NCI-H1092 treated with DMSO at 0.1 percent for 48 hours (cell line): ENCODE measurements at regions not wholly inside any gene's neighbourhood (a gene's known extent, or its start where the extent isn't known, plus 50 kb on each side); places are given as distances from the start of the nearest gene placed in this dataset.
"Not testable (repeated sequence)": the region's sequence is repeated elsewhere in the genome, so short reads cannot be mapped to it uniquely, and the experiment has no call there.

Experiments used
- DNase-seq: peaks from one replicate; lab custom pipeline; 2025; lab: John Stamatoyannopoulos, UW

DNA sequence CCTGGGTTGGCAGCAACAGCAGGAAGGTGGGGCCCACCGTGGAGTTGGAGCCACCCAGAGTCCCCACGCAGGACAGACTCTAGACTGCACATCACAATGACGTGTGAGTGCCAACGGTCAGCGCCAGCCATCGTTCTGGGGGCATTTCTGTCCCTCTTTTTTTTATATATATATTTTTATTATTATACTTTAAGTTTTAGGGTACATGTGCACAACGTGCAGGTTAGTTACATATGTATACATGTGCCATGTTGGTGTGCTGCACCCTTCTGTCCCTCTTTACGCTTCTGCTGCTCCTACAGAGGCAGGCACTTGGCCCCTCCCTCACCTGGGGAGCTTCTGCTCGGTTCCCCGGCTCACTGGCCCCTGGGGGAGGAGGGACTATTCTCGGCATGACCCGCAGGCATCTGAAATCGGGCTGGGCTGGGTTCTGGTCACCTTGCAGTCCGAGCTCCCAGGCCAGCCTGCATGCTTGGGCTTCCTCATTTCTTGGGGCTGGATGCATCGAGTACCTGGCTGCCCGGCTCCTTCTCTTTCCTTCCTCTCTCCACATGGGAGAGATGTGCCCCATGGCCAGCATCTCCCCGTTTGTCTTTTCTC is 787.4 kb downstream of the TBC1D22A start:
- no peak for DNase-seq

DNA sequence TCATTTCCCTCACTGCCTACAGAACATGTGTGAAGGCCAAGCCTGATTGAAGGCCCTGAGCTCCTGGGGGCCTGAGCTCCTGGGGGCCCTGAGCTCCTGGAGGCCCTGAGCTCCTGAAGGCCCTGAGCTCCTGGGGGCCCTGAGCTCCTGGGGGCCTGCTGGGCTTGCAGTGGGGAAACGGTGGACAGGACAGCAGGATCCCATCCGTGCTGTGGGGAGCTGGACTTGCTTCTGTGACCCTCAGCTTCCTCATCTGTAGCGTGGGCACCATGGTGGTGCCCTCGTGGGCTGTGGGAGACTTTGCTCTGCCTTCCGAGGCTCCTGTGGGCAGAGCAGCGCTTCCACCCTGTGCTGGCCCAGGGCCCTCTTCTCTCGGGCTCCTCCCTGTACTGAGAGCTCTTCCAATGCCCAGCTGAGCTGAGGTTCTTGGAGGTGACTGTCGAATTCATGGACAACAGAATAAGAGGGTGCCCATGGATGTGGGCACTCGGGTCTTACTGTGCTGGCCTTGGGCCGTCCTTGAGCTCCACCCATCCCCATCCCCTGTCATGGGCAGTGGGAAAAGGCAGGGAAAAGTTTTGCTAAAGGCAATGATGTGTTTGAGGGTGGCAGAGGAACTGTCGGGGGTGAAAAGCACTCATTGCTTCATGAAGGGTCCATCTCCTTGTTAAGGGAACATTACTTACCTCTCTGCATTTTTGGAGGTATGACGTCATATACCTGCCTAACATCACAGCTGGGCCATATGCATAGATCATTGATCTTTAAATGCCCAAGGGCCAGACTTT is 786.7 kb downstream of the TBC1D22A start:
- DNase-seq: no peak

DNA sequence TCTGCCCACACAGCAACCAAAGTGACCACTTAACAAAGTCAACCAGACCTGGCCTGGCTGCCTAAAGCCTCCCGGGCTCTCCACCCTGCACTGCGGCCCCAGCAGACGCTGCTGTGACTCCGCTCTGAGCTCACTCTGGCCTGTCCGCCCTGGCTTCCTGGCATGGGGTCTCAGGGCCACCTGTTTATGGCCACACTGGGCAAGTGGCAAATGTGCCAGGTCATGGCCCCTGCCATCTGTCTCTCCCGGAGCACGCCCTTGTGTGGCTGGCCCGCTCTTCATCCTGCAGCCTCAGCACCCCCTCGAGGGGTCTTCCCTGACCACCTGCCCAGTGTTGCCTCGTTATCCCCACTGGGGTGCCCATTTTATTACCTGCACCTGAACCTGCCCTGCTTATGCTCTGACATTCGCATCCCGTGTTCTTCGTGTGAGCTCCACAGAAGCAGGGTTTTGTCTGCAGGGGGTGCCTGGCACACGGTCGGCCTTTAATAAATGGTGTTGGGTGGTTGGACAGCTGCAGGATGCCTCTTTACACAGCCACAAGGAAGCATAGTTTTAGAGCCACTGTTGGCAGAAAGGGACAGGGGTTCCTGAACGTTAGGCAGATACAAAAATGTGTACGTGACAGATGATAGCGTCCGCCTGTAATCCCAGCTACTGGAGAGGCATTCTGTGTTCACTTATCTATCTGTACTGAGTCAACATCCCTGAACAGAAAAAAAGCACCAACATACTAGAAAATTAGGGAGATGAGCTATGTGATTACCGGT is 785.6 kb downstream of the TBC1D22A start:
- no peak for DNase-seq

DNA sequence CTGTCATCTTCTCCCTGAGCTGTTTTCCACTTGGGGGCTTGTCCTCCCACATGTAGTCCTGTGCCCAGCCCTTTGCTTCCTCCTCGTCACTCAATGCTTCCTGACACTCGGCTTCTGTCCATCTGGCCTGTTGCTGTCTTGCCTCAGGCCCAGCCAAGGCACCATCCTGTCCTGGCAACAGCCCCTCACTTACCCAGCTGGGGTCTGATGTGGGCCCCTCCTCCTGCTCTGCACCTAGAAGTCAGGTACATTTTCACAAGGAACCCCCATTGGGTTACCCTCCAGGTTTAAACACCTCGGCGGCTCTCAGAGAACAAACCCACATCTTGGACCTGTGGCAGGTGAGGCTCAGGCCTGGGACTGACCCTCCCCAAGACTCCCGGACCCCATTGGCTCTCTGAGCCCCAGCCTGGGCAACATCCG is 784.8 kb downstream of the TBC1D22A start:
- DNase-seq: no peak

DNA sequence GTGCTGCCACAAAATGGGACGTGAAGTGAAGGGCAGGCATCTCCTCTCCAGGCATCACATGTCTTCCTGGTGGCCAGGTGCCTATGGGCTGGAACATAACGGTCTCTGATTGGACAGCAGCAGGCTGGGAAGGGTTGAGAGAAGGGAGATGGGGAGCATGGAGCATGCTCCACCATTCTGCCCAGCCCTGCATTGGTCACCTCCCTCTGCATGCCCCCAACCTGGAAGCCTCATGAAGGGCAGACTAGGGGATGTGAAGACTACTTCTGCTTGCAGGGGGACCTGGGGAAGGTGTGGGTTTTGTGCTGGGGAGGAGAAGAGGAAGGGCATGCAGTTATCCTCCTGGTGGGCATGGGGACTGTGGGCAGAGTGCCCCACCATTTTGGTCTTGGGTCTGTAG is 782.2 kb downstream of the TBC1D22A start:
- no peak for DNase-seq

DNA sequence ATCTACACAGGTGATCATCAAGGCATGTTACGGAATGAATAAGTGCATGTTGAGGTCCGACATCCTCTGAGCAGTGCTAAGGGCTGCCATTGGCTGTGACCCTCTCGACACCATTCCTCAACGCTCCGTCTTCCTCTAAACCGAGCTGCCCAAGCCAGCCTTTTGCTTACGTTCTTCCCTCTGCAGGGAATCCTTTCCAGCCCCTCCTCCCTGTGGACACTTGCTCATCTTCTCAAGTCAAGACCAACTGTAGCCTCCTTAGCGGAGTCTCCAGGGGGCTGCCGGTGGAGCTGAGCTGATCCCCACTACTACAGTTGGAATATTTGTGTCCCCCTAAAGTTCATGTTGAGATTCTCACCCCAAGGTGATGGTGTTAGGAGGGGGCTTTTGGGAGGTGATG is 781.0 kb downstream of the TBC1D22A start:
- DNase-seq: no peak

DNA sequence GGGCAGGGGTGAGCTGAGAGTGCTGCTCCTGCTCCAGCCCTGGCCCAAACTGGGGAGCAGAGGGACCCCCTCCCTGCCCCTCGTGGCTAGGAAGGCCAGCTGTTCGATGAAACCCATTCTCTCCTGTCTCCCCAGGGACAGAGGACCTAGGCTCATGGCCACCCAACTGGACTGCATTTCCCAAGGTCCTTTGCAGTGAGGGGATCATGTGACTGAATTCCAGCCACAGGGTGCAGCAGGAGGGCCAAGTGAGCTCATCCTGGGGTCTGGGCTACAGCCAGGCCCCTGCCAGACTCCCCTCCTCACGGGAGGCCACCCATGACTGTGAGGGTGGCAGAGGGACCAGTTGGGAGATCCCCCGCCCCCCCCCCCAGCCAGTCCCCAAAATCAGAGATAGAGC is 777.6 kb downstream of the TBC1D22A start:
- no peak for DNase-seq

DNA sequence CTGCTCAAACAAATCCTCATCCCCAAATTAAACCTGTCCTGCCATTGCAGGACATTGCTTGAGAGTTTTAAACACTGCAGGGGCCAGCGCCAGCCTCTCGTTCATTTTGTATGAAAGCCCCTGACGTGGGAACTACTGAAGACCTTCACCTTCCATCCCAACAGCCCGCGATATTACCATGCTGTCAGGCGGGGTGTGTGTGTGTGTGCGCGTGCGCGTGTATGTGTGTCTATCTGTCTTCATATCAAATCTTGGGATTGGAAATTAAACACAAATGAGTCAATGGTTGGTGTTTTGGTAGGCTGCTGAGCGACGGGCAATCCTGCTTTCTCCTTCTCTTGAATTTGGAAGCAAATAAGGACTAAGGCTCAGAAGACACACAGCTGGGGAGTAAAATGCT is 776.9 kb downstream of the TBC1D22A start:
- no peak for DNase-seq

DNA sequence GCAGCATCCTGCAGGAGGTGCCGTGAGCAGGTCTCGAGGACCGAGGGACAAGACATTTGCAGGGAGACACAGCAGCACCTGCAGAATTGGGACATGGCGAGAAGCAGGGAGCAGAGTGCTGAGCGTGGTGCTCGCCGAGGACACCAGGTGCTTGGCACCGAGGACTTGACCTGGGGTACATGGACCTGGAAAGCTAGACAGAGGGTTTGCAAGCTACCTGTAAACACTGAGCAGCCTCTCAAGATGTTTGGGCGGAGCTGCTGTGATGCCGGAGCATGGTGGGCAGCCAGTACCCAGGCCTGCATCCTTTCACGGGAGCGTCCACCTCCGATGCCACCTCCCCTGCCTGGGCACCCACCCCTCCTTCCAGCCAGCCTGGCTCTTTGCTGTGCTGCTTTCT is 773.2 kb downstream of the TBC1D22A start:
- DNase-seq: no peak

DNA sequence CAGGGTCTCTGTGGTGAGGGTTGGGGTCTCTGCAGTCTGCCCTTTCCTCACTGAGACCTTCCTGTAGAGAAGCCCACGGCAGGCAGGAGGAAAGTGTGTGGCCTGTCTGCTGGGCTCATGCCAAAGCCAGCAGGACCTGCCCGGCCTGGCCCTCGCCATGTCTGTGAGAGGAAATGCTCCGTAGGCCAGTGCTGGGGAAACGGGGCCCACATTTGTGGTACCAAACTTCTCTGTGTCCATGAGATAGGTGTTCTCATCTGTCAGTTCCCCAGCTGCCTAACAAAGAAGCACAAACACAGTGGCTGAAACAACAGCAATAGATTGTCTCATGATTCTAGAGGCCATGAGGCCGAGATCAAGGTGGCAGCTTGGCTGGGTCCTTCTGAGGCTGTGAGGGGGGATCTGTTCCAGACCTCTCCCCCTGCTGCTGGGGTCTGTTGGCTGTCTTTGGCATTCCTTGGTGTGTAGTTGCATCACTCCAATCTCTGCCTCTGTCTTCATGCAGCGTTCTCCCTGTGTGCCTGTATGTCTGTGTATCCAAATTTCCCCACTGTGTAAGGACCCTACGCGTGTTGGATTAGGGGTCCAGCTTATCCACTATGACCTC is 772.5 kb downstream of the TBC1D22A start:
- no peak for DNase-seq

DNA sequence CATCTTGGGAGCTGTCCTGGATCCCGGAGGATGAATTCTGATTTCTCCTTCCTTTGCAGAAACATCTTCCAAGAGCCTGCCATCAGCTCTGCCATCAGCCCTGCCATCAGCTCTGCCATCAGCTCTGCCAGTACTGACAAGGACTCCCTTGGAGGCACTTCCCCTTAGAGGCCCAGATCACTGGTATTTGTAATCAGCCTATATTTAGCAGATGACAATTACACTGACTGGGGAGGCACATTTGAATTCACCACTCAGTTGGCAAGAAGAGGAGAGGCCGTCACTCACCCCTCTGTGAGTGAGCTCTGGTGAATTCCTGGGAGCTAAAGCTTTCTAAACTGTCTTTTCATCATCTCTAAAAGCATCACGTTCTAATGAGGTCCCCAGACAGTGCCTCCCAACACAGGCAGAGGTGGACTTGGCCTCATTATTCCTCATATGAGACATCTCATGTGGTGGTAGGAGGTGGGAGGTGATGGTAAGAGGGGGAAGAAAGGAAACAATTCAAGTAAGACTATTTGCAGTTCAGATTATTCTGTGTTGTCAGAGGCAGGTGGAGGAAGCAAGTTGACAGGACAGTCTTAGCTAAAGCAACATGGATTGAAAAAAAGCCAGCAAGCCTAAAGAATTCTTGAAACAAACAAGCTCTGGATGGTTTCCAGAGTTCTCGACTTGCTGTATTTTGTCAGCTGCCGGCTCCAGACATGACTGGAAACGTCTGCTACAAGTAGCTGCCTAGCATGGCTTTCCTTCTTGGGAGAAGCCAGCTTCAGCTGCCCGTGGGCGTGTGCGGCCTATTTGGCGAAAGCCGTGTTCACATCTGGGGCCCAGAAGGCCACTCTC is 771.7 kb downstream of the TBC1D22A start:
- DNase-seq: no peak

DNA sequence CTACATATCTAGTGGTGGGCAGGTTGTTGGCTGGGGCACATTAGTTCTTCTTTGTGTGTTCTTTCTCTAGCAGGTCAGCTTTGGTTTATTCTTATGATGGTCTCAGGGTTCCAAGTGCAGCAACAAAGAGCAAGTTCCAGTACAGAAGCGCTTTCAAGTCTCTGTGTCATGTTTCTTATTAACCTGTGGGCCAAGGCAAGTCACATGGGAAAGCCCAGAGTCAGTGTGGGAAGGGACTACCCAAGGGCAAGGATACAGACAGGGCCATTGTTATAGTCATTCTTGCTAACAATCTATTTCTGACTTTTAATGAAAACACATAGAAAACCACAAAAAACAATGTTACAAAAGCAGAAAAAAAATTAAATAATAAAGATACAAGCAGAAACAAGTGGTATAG is 754.6 kb downstream of the TBC1D22A start:
- no peak for DNase-seq

DNA sequence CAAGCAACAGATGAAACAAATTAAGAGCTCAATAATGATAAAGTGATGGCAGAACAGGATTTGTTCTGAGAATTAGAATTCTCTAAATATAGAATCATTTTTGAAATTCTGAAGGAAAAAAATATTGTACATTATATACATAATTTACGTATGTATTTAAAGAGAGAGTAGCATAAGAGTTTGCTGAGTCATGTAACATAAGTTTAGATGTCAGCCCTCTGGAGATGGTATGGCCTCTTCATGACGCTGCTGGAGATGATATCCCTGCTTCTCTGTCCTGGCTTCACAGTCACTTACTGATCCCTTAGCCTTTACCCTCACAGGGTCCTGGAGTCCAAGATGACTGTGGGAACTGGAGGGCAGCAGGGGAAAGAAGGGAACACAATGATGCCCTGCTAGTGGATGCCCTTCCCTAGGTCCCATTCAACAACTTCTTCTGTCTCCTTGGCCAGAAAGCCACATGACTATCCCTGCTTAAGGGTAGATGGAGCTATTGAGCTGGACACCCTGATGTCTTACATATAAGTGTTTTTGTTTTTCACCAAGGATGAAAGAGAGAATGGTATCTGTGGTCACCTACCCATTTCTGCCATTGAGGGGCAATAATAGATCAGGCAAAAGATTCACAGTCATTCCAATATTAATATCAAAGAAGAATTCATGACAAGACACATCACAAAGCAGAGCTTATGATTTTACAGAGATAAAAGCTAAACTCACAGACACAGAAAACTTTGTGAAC is 753.1 kb downstream of the TBC1D22A start:
- no peak for DNase-seq

DNA sequence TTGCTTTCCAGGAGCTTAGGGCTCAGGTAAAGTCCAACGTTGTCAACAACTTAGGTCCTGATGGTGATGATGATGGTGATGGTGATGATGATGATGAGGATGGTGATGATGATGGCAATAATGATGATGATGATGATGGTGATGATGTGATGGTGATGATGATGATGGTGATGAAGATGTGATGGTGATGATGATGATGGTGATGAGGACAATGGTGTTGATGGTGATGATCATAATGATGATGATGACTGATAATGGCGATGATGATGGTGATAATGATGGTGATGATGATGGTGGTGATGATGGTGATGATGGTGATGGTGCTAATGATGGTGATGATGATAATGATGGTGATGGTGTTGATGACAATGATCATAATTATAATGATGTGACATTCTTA is 750.2 kb downstream of the TBC1D22A start:
- DNase-seq: no peak

DNA sequence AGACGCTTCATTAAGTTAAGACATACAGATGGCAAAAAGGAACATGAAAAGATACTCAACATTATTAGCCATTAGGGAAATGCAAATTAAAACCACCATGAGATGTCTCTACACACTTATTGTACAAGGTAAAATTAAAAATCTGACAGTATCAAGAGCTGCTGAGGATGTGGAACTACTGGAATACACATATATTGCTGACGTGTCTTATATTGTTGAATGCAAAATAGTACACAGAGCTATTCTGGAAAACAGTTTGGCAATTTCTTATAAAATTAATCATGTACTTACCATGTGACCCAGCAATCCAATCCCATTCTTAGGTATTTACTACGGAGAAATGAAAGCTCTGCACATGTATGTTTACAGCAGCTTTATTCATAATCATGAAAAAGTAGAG is 742.5 kb downstream of the TBC1D22A start:
- DNase-seq: no peak

DNA sequence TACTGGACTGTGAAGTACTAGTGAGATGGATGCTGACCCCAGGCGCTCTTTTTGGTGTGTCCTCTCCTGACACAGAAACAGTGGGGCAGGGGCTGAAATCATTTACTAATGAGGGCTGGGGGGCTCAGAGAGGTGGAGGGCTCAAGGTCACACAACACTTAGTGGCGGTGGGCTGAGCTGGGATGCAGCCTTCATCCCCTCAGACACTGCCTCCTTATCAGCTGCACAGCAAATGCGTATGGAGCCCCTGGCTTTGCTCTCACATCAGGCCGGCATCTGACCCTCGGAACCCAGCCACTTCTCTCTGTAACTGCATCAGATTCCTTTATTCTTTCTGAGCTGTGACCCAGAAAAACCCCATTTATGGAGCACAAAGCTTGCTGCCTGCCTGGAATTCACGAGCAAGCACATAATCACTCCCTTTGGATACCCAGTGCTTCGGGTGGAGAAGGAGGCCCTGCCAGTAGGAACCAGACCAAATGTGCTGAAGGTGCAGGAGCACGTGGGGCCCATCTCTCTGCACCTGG is 736.6 kb downstream of the TBC1D22A start:
- DNase-seq: no peak

DNA sequence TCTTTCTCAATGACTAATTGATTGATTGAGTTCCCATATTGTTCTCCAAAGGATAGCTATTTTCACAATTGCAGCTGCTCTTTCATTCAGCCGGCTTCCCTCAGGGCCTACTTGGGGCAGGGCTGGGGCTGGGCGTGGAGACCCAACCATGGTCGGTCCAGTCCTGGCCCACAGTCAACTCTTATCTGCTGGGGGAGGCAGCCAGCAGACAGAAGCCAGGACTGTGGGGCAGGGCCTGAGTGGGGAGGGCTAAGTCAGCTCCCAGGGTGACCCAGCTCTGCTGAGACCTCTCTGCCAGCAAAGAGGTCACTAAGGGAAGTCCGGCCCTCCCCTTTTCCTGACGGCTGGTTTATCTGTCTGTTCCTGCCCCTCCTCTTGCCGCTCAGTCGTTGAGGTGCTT is 735.2 kb downstream of the TBC1D22A start:
- DNase-seq: no peak

DNA sequence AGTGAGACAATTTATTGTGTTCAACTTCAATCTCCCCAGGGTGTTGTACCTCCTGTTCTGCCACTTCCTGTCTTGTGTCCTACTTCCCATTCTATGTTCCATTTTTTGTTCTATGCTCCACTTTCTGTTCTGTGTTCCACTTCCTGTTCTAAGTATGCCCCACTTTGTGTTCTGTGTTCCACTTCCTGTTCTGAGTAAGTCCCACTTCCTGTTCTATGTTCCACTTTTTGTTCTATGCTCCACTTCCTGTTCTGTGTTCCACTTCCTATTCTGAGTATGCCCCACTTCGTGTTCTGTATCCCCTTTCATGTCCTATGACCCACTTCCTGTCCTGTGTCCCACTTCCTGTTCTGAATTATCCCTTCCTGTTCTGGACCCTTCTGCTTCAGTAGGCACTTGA is 732.7 kb downstream of the TBC1D22A start:
- no peak for DNase-seq

DNA sequence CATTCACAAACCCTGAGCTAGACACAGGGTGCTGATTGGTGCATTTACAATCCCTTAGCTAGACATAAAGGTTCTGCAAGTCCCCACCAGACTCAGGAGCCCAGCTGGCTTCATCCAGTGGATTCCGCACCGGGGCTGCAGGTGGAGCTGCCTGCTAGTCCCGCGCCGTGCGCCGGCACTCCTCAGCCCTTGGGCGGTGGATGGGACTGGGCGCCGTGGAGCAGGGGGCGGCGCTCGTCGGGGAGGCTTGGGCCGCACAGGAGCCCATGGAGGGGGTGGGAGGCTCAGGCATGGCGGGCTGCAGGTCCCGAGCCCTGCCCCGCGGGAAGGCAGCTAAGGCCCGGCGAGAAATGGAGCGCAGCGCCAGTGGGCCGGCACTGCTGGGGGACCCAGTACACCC is 725.7 kb downstream of the TBC1D22A start:
- DNase-seq: not testable (repeated sequence)

DNA sequence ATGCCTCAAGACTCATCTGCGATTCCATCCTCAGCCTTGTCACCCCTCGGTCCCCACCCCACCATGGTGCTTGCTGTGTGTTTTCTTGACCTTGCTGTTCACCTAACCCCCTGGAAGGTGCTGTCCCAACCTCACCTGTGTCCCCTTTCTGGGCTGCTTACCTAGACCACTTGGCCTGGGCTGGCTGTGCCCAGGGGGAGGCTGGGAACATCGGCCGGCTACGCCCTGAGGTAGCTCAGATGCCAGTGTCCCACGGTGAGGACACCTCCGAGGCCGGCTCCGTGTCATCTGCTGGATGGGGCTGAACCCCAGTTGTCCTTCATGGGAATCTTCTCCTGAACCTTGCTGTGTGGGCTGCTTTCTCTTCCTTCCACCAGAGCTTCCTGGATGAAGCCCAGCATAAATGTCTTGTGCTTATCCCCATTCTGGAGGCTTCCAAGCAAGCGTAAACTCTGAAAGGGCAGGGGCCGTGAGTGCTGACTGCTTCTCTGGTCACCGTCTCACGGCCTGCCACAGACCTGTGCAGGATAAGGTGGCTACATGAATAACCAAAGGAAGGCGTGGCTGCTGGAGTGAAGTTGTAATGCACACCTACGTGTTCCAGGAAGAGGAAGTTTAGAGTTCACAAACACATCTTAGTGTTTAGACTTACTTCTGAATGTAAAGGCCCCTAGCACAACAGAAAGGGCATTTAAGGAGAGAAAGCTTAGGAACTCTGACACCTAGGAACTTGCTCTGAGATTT is 724.3 kb downstream of the TBC1D22A start:
- DNase-seq: no peak
